AG09309 (cell line): ENCODE measurements at regions not wholly inside any gene's neighbourhood (a gene's known extent, or its start where the extent isn't known, plus 50 kb on each side); places are given as distances from the start of the nearest gene placed in this dataset.
"Not testable (repeated sequence)": the region's sequence is repeated elsewhere in the genome, so short reads cannot be mapped to it uniquely, and the experiment has no call there.

Experiments
- DNase-seq: peaks from one replicate; pipeline ENCODE4 v3.0.0-alpha.2; 2010; ENCODE audit warnings: low read depth
- H3K4me3 ChIP-seq: 2 replicates; pipeline ENCODE4 v1.5.1; 2011; ENCODE audit warnings: mild to moderate bottlenecking, low read depth, low read length, moderate library complexity; ENCODE audit not compliant: control insufficient read depth
- TF ChIP-seq, protein P1 (sequence below): IDR thresholded peaks from 2 replicates; pipeline ENCODE4 v1.5.1; 2011; ENCODE audit warnings: mild to moderate bottlenecking, low read depth, low read length, inconsistent platforms; ENCODE audit not compliant: insufficient read depth, control insufficient read depth; ENCODE audit errors: missing control alignments

DNA sequence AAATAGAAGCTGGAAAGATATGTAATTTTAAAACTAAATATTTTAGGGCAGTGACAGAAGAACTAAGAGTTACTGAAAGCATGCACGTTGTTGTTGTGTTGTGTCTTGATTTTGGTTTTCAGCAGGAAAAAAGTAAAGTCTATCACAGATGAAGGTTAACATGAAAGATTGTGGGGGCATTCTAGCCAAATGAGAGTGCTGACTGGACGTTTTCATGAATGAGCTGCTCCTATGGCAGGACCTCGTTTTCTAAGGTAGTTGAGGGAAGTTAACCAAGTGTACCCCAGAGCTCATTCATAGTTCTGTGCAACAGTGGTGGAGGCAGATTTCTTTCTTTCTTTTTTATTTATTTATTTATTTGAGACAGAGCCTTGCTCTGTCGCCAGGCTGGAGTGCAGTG lies 194.6 kb upstream of the IRS2 start:
- DNase-seq: no peak
- TF ChIP-seq, protein P1, sequence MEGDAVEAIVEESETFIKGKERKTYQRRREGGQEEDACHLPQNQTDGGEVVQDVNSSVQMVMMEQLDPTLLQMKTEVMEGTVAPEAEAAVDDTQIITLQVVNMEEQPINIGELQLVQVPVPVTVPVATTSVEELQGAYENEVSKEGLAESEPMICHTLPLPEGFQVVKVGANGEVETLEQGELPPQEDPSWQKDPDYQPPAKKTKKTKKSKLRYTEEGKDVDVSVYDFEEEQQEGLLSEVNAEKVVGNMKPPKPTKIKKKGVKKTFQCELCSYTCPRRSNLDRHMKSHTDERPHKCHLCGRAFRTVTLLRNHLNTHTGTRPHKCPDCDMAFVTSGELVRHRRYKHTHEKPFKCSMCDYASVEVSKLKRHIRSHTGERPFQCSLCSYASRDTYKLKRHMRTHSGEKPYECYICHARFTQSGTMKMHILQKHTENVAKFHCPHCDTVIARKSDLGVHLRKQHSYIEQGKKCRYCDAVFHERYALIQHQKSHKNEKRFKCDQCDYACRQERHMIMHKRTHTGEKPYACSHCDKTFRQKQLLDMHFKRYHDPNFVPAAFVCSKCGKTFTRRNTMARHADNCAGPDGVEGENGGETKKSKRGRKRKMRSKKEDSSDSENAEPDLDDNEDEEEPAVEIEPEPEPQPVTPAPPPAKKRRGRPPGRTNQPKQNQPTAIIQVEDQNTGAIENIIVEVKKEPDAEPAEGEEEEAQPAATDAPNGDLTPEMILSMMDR: no peak
- H3K4me3 ChIP-seq: no peak overlapping the region

DNA sequence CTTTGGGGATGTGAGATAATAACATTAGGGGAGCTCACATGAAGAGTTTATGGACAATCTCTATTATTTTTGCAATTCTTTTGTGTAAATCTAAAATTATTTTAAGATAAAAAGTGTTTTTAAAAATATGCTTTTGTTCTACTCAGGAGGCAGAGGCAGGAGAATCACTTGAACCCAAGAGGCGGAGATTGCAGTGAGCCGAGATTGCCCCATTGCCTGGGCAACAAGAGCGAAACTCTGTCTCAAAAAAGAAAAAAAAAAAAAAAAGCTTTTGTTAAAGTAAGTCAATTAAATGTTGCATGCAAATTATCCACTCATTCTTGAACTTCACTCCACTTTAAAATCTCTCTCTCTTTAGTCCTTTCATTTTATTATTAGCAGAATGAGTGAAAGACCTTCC lies 193.3 kb upstream of the IRS2 start:
- not testable (repeated sequence) for DNase-seq

DNA sequence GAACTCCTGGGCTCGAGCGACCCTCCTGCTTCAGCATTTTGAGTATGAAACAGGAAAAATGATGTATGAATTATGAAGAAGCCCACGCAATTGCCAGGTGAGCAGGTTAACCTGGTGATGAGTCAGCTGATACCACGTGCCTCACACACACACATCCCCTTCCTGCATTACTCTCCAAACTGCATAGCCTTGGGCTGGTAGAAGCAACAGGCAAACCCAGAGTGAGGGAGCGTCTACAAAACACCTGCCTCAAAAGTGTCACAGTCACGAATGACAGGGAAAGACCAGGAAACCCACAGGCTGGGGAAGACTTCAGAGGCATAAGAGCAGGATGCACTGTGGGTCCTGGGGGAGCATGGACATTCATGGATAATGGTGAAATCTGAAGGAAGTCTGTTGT lies 192.8 kb upstream of the IRS2 start:
- no peak for DNase-seq

More for the DNA sequence above, 193.3 kb upstream of the IRS2 start:
- not testable (repeated sequence) for H3K4me3 ChIP-seq

DNA sequence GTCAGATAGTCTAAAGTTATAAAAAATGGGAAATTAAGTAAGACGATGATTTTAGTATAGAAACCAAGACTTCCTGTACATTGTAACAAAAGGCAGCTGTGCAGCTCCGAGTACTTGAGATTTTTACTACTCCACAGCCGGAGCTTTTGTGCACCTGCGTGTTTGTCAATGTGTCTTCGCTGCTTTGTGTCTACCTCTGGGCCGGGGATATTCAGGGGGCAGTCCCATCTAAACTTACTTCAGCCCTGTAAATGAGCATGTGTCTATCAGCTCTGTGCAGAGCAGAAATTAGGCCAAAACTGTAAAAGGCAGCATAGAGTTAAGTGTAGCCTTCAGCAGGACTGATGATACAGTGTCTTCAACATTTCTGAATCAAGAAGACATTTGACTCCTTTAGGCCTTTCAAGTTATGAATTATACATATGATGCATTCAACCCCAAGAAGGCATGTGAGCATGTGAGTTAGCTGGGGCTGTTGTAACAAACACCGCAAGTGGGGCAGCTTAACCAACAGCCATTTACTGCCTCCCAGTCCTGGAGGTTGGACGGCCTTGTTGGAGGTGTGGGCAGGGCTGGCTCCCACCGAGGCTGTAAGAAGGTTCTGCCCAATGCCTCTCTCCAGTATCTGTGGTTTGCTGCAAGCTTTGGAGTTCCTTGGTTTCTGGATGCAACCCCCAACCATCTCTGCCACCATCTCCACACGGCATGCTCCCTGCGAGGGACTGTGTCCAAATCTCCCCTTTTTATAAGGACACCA lies 191.0 kb upstream of the IRS2 start:
- TF ChIP-seq, protein P1: no peak
- DNase-seq: no peak
- no peak overlapping the region for H3K4me3 ChIP-seq

More for the DNA sequence above, 192.8 kb upstream of the IRS2 start:
- H3K4me3 ChIP-seq: no peak overlapping the region
- TF ChIP-seq, protein P1: no peak

DNA sequence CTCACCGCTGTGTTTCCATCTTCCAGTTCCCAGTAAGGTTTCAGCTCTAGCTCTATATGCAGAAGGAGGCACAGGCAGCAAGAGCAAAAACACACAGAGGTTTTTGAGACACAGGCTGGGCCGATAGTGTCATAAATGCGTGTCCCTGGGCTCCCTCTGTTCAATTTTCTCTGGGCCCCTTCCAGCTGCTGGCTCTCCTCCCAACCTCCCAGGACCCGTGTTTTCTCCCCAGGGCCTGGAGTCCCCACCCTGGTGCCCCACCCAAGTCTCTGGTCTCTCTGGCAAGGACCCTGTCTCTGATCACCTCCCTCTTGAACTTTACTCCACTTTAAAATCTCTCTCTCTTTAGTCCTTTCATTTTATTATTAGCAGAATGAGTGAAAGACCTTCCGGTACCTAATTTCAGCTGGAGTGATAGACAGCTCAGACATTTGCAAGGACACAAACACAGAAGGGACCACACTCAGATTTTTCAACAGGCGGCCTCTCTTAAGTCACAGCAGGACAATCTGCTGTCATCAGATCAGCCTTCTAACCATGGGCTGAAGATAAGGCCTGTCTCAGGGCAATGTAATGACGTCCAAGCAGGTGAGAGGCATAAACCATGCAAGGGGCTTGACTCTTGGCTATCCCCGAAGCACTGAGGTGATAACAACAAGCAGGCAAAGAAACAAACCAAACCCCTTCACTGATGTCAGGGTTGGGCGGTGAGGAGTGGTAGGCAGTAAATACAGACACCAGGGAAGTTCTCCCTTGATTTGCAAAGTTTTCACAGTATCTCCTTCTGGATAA lies 190.0 kb upstream of the IRS2 start:
- TF ChIP-seq, protein P1: no peak
- no peak overlapping the region for H3K4me3 ChIP-seq
- no peak for DNase-seq

DNA sequence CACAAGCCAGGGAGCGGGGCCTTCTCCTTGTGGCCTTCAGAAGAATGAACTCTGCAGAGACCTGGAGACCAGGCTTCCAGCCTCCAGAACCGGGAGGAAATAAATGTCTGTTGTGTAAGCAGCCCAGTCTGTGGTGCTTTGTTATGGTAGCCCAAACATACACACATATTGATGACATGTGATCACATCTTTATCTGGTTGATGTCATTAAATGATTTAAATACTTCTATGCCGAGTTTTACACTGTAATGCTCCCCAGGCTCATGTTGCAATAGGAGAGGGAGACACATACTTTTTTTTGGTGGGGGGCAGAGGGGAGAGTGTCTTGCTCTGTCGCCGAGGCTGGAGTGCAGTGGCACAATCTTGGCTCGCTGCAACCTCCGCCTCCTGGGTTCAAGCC lies 188.0 kb upstream of the IRS2 start:
- no peak for DNase-seq

More for the DNA sequence above, 188.0 kb upstream of the IRS2 start:
- TF ChIP-seq, protein P1: no peak
- H3K4me3 ChIP-seq: no peak overlapping the region
